Tibial artery (tissue), 4 donors: ENCODE measurements at regions not wholly inside any gene's neighbourhood (a gene's known extent, or its start where the extent isn't known, plus 50 kb on each side); places are given as distances from the start of the nearest gene placed in this dataset.

ENCODE experiments used
- DNase-seq, 2 donors: peaks; one replicate each; pipeline ENCODE4 v3.0.0-alpha.2; 2019
- H3K27ac ChIP-seq, 2 donors: fragments of 200-600 bp; sonication (generic) in 1 of 2; 1 replicate in 1 of 2; 2 replicates in 1 of 2; pipeline ENCODE4 v1.5.1; 2018 to 2019; ENCODE audit warnings: mild to moderate bottlenecking in 1 of 2
- H3K27me3 ChIP-seq, 2 donors: fragments of 200-600 bp; sonication (generic) in 1 of 2; one replicate each; pipeline versions ENCODE4 v1.5.1 to v1.6.0; 2016 to 2019
- H3K36me3 ChIP-seq, 3 donors: fragments of 200-600 bp; sonication (generic) in 2 of 3; one replicate each; pipeline ENCODE4 v1.5.1; 2016 to 2019; ENCODE audit warnings: mild to moderate bottlenecking in 2 of 3
- H3K4me1 ChIP-seq, 4 donors: fragments of 200-600 bp; sonication (generic) in 2 of 4; 1 replicate in 3 of 4; 2 replicates in 1 of 4; pipeline ENCODE4 v1.5.1; 2016 to 2019
- H3K4me3 ChIP-seq, 2 donors: fragments of 200-600 bp; sonication (generic) in 1 of 2; 1 replicate in 1 of 2; 2 replicates in 1 of 2; pipeline ENCODE4 v1.5.1; 2018 to 2019; ENCODE audit warnings: mild to moderate bottlenecking in 2 of 2
- H3K9me3 ChIP-seq, 3 donors: fragments of 200-600 bp; sonication (generic) in 1 of 3; one replicate each; pipeline ENCODE4 v1.5.1; 2016 to 2019
- intact Hi-C: fragments of 100-400 bp; cut with DNase I; formaldehyde crosslinking; loops from one replicate; pipeline ENCODE4 v1.15.0; 2023; ENCODE audit warnings: low total_unique reads
- TF ChIP-seq, protein P1 (sequence below), 2 experiments: fragments of 200-600 bp in 1 of 2; fragments of 450-650 bp in 1 of 2; IDR thresholded peaks; one replicate each; pipeline ENCODE4 v1.5.1; 2017 to 2019; ENCODE audit warnings: antibody characterized with exemption in 2 of 2, mild to moderate bottlenecking in 1 of 2, moderate library complexity in 1 of 2

DNA sequence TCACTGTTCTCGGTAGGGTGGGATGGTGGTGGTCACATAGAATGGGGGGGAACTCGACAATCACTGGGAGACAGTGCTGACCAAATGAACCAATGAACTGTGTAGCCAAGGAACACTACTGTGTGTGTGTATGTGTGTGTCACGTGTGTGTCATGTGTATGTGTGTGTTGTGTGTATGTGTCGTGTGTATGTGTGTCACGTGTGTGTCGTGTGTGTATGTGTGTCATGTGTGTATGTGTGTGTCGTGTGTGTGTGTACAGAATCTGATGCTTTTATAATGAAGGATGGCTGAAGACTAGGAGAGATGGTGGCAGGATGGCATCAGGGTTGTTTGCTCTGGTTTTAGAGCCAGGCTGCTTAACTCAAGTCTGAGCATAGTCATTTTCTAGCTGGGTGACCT, 99.1 kb upstream of the DUSP22 start:
- DNase-seq, result no peak
- intact Hi-C loops, result no loop called here
- Histone ChIP-seq H3K9me3 (no peaks in the 10 kb centered on the region), H3K36me3 (no peaks in the 10 kb centered on the region), H3K27ac (no peak overlapping the region), H3K4me3 (no peak overlapping the region), H3K4me1 (peaks cover 0 to 7% (median 0%) of the 10 kb centered on the region in 4 donors), H3K27me3 (no peaks in the 10 kb centered on the region)
- TF ChIP-seq, protein P1, sequence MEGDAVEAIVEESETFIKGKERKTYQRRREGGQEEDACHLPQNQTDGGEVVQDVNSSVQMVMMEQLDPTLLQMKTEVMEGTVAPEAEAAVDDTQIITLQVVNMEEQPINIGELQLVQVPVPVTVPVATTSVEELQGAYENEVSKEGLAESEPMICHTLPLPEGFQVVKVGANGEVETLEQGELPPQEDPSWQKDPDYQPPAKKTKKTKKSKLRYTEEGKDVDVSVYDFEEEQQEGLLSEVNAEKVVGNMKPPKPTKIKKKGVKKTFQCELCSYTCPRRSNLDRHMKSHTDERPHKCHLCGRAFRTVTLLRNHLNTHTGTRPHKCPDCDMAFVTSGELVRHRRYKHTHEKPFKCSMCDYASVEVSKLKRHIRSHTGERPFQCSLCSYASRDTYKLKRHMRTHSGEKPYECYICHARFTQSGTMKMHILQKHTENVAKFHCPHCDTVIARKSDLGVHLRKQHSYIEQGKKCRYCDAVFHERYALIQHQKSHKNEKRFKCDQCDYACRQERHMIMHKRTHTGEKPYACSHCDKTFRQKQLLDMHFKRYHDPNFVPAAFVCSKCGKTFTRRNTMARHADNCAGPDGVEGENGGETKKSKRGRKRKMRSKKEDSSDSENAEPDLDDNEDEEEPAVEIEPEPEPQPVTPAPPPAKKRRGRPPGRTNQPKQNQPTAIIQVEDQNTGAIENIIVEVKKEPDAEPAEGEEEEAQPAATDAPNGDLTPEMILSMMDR (IDR thresholded peaks at IDR 0.05), result no peak

DNA sequence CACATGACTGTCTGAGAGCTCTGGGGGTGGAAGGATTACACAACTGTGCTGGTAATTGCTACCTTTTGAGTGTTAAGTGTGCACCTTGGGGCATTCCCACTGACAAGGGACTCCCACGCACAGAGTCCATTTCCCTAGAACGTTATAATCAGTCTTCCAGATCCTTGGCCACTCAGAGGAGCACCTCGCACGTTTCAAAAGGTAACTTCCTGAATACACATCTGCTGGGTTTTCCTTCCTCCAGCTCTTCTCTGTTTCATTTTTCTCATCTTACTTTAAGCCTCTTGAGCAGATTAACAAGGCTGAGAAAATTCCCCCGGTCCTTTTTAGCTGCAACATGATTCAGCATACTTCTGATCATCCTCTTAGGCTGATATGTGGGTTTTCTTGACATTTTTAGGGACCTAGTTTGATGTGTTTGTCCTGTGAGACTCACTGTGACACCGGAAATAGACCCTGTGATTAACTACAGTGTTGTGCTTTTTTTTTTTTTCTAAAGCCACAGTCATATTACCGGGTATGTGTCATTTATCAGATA, 98.4 kb upstream of the DUSP22 start:
- DNase-seq, result no peak
- TF ChIP-seq, protein P1 (IDR thresholded peaks at IDR 0.05), result no peak

DNA sequence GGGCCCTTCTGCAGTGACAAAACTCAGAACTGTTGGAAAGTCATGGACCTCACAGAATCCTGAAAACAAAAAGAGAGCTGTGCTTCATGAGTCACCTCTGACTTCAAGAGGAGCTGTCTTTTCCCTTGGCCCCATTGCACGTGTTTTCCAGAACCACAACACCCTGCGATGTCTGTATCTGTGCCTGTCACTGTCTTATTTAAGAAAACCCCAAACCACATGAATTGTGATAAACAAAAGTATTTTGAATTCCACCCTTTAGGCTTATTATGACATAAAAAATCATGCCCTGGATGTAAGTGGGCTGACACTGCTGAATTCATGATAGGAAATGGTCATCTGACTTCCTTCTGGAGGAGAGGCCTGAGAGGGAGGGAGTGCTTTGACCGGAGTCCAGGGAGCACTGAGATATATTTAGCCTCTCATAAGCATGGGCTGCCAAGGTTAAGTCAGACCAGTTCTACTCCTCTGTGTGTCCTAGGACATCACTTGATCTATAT, 96.4 kb upstream of the DUSP22 start:
- intact Hi-C loops, result no loop called here
- no peak overlapping the region for H3K27ac ChIP-seq
- H3K4me3 ChIP-seq, result no peak overlapping the region
- TF ChIP-seq, protein P1 (IDR thresholded peaks at IDR 0.05), result no peak
- no peaks in the 10 kb centered on the region for H3K9me3 ChIP-seq
- peaks cover 0 to 7% (median 0%) of the 10 kb centered on the region in 4 donors for H3K4me1 ChIP-seq
- H3K27me3 ChIP-seq, result no peaks in the 10 kb centered on the region
- no peaks in the 10 kb centered on the region for H3K36me3 ChIP-seq
- peak in 1 of 2 donors; percentile 54 for DNase-seq

More for the DNA sequence above, 98.4 kb upstream of the DUSP22 start:
- intact Hi-C loops, result no loop called here
- no peaks in the 10 kb centered on the region for H3K36me3 ChIP-seq
- no peak overlapping the region for H3K27ac ChIP-seq
- peaks cover 0 to 7% (median 0%) of the 10 kb centered on the region in 4 donors for H3K4me1 ChIP-seq
- H3K27me3 ChIP-seq, result no peaks in the 10 kb centered on the region
- no peak overlapping the region for H3K4me3 ChIP-seq
- no peaks in the 10 kb centered on the region for H3K9me3 ChIP-seq

DNA sequence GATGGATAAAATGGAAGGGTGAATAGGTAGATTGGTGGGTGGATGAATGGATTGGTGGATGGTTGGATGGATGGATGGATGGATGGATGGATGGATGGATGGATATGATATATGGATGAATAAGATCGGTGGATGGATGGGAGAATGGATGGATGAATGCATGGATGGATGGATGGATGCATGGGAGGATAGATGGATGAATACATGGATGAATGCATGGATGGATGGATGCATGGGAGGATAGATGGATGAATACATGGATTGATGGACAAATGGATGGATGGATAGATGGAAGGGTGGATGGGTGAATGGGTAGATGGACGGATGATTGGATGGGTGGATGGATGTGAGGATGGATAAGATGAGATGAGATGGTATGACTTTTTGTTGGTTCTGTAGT, 95.7 kb upstream of the DUSP22 start:
- TF ChIP-seq, protein P1 (IDR thresholded peaks at IDR 0.05), result no peak
- H3K4me3 ChIP-seq, result no peak overlapping the region
- H3K9me3 ChIP-seq, result no peaks in the 10 kb centered on the region
- H3K4me1 ChIP-seq, result peaks cover 0 to 7% (median 0%) of the 10 kb centered on the region in 4 donors
- no peak for DNase-seq
- intact Hi-C loops, result no loop called here
- H3K36me3 ChIP-seq, result no peaks in the 10 kb centered on the region
- H3K27me3 ChIP-seq, result no peaks in the 10 kb centered on the region
- H3K27ac ChIP-seq, result no peak overlapping the region

DNA sequence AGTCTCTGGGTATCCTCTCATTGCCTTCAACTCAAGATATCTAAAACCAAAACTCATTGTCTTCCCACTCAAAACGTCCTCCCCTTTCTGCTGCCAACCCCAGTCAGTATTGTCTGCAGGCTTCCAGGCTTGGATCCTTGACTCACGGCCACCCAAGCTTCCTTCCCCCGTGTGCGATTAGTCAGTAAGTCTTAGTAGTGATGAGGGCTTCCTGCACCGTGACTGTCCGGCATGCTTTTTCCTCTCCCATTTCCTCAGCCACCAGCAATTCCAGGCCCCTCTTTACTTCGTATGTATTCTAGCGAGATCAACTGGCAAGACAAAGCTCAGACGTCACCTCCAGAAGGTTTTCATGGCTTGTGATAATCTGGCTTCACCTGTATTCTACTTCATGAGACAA, 88.6 kb upstream of the DUSP22 start:
- Histone ChIP-seq H3K4me1 (no peaks in the 10 kb centered on the region), H3K27me3 (peaks cover 0 to 2% of the 10 kb centered on the region in 2 donors), H3K4me3 (no peak overlapping the region), H3K9me3 (no peaks in the 10 kb centered on the region), H3K27ac (no peak overlapping the region), H3K36me3 (no peaks in the 10 kb centered on the region)
- intact Hi-C loops, result no loop called here
- no peak for DNase-seq
- TF ChIP-seq, protein P1 (IDR thresholded peaks at IDR 0.05), result no peak
